ENCODE measurements at regions not wholly inside any gene's neighbourhood (a gene's known extent, or its start where the extent isn't known, plus 50 kb on each side); places are given as distances from the start of the nearest gene placed in this dataset.

GRCh38 chr7:156021471-156021870 lies 209.2 kb upstream of the SHH start:
- TF ChIP-seq POLR2A (IDR thresholded peaks at IDR 0.05) (no peak), POLR2AphosphoS5 (IDR thresholded peaks at IDR 0.05) (no peak)

Data from suprapubic skin (tissue), 4 donors.